GM23338 (cell line): ENCODE measurements at regions not wholly inside any gene's neighbourhood (a gene's known extent, or its start where the extent isn't known, plus 50 kb on each side); places are given as distances from the start of the nearest gene placed in this dataset.

Experiments used
- ATAC-seq: fragments of 200-7000 bp; cut with Tn5 transposase; 3 replicates; pipeline ENCODE4 v1.9.1; 2020
- DNase-seq: peaks from one replicate; pipeline ENCODE4 v3.0.0-alpha.2; 2015; ENCODE audit warnings: low spot score
- H2AFZ ChIP-seq: fragments of 200-600 bp; sonication (generic); 2 replicates; pipeline ENCODE4 v1.8.0; 2016; ENCODE audit warnings: antibody characterized with exemption, mild to moderate bottlenecking, moderate library complexity
- H3F3A ChIP-seq: fragments of 200-600 bp; sonication (generic); replicated peaks from 2 replicates; pipeline ENCODE4 v1.8.0; 2017; ENCODE audit warnings: antibody characterized with exemption, mixed run types, low read depth
- H3K27ac ChIP-seq: fragments of 200-600 bp; sonication (generic); 2 replicates; pipeline ENCODE4 v1.6.1; 2016; ENCODE audit warnings: low read depth
- H3K27me3 ChIP-seq: fragments of 200-600 bp; sonication (generic); 2 replicates; pipeline ENCODE4 v1.8.0; 2016; ENCODE audit warnings: mild to moderate bottlenecking, mixed run types, moderate library complexity; ENCODE audit not compliant: insufficient read depth
- H3K36me3 ChIP-seq: fragments of 200-600 bp; sonication (generic); 2 replicates; pipeline ENCODE4 v1.8.0; 2016; ENCODE audit warnings: mild to moderate bottlenecking; ENCODE audit not compliant: insufficient read depth
- H3K4me1 ChIP-seq: fragments of 200-600 bp; sonication (generic); 2 replicates; pipeline ENCODE4 v1.8.0; 2016; ENCODE audit warnings: mild to moderate bottlenecking, moderate library complexity; ENCODE audit not compliant: insufficient read depth
- H3K4me2 ChIP-seq: fragments of 200-600 bp; sonication (generic); 2 replicates; pipeline ENCODE4 v1.7.1; 2017; ENCODE audit warnings: mixed run types
- H3K4me3 ChIP-seq: fragments of 200-600 bp; sonication (generic); 2 replicates; pipeline ENCODE4 v1.6.1; 2016; ENCODE audit warnings: mixed run types
- H3K79me2 ChIP-seq: fragments of 200-600 bp; sonication (generic); replicated peaks from 2 replicates; pipeline ENCODE4 v1.8.0; 2017; ENCODE audit warnings: mild to moderate bottlenecking; ENCODE audit not compliant: insufficient read depth
- H3K9me2 ChIP-seq: fragments of 200-600 bp; sonication (generic); 2 replicates; pipeline ENCODE4 v1.8.0; 2017; ENCODE audit not compliant: insufficient read depth
- H4K20me1 ChIP-seq: fragments of 200-600 bp; sonication (generic); replicated peaks from 2 replicates; pipeline ENCODE4 v1.8.0; 2017; ENCODE audit warnings: mild to moderate bottlenecking; ENCODE audit not compliant: insufficient read depth
- H3K27ac Mint-ChIP-seq: 2 replicates; pipeline ENCODE4 v1.8.0; 2020; ENCODE audit warnings: inconsistent platforms, mild to moderate bottlenecking, moderate library complexity, mixed read lengths
- H3K27me3 Mint-ChIP-seq: 3 replicates; pipeline ENCODE4 v1.8.0; 2022; ENCODE audit warnings: low read depth, mild to moderate bottlenecking, moderate library complexity, mixed read lengths, inconsistent platforms; ENCODE audit not compliant: insufficient read depth, poor library complexity
- H3K36me3 Mint-ChIP-seq: 3 replicates; pipeline ENCODE4 v1.8.0; 2021; ENCODE audit warnings: low read depth, mild to moderate bottlenecking, inconsistent platforms, moderate library complexity, mixed read lengths
- H3K4me1 Mint-ChIP-seq: 3 replicates; pipeline ENCODE4 v1.8.0; 2020; ENCODE audit warnings: mild to moderate bottlenecking, inconsistent platforms, mixed read lengths
- H3K4me3 Mint-ChIP-seq: 3 replicates; pipeline ENCODE4 v1.8.0; 2021; ENCODE audit warnings: moderate library complexity, mild to moderate bottlenecking, inconsistent platforms, mixed read lengths
- H3K9me3 Mint-ChIP-seq: 3 replicates; pipeline ENCODE4 v1.8.0; 2020; ENCODE audit warnings: moderate library complexity, mild to moderate bottlenecking, inconsistent platforms, mixed read lengths
- CREB1 ChIP-seq: fragments of 250-450 bp; sonication (Bioruptor Pico); IDR thresholded peaks from 2 replicates; pipeline ENCODE4 v1.5.0; 2020; ENCODE audit warnings: low read depth, mild to moderate bottlenecking, moderate library complexity
- ETS1 ChIP-seq: IDR thresholded peaks from 2 replicates; pipeline ENCODE4 v1.6.1; 2016; ENCODE audit warnings: antibody characterized with exemption
- EZH2 ChIP-seq: fragments of 200-600 bp; sonication (generic); IDR thresholded peaks from one replicate; pipeline ENCODE4 v1.8.0; 2017; ENCODE audit warnings: antibody characterized with exemption, mild to moderate bottlenecking, low read depth; ENCODE audit not compliant: unreplicated experiment
- EZH2phosphoT487 ChIP-seq: fragments of 200-600 bp; sonication (generic); IDR thresholded peaks from one replicate; pipeline ENCODE4 v1.8.1; 2018; ENCODE audit warnings: antibody characterized with exemption; ENCODE audit not compliant: unreplicated experiment
- JUNB ChIP-seq: IDR thresholded peaks from one replicate; pipeline ENCODE4 v1.6.1; 2016; ENCODE audit warnings: antibody characterized with exemption; ENCODE audit not compliant: unreplicated experiment
- NANOG ChIP-seq: IDR thresholded peaks from 2 replicates; pipeline ENCODE4 v1.6.1; 2016; ENCODE audit warnings: antibody characterized with exemption, borderline replicate concordance
- POLR2AphosphoS5 ChIP-seq: IDR thresholded peaks from 2 replicates; pipeline ENCODE4 v1.6.1; 2016; ENCODE audit warnings: antibody characterized with exemption, low read depth
- REST ChIP-seq: IDR thresholded peaks from one replicate; pipeline ENCODE4 v1.6.1; 2018; ENCODE audit warnings: antibody characterized with exemption; ENCODE audit not compliant: unreplicated experiment
- STAT1 ChIP-seq: IDR thresholded peaks from one replicate; pipeline ENCODE4 v1.6.1; 2016; ENCODE audit warnings: antibody characterized with exemption; ENCODE audit not compliant: unreplicated experiment
- ZNF114 ChIP-seq: fragments of 250-450 bp; sonication (Bioruptor Pico); IDR thresholded peaks from 2 replicates; pipeline ENCODE4 v1.5.0; 2020; ENCODE audit warnings: mild to moderate bottlenecking, moderate library complexity
- ZNF331 ChIP-seq: fragments of 250-450 bp; sonication (Bioruptor Pico); IDR thresholded peaks from 2 replicates; pipeline ENCODE4 v1.5.0; 2020; ENCODE audit warnings: low read depth, mild to moderate bottlenecking, moderate library complexity
- ZNF462 ChIP-seq: fragments of 250-450 bp; sonication (Bioruptor Pico); IDR thresholded peaks from 2 replicates; pipeline ENCODE4 v1.5.0; 2020; ENCODE audit warnings: mild to moderate bottlenecking, moderate library complexity

GRCh38 chr1:14156543-14156942 is 441.9 kb upstream of the KAZN start:
- TF ChIP-seq ZNF331 (no peak), STAT1 (no peak), CREB1 (CRISPR knock-in tag) (no peak), EZH2phosphoT487 (no peak), ETS1 (no peak), POLR2AphosphoS5 (no peak), ZNF462 (CRISPR knock-in tag) (no peak), JUNB (no peak), ZNF114 (no peak), REST (no peak), EZH2 (no peak), NANOG (no peak)
- H3K4me2 ChIP-seq = no peak overlapping the region
- no peak overlapping the region for H3K4me3 ChIP-seq
- H3K27ac Mint-ChIP-seq = no peak overlapping the region
- peaks cover 6% of the 10 kb centered on the region for H3K9me2 ChIP-seq
- DNase-seq (no peak), ATAC-seq (no peak)
- H3K36me3 ChIP-seq = peaks cover 2% of the 10 kb centered on the region; the same call in 1 of the 2 replicates
- H3K27me3 ChIP-seq = no peaks in the 10 kb centered on the region
- H3K79me2 ChIP-seq = no peaks in the 10 kb centered on the region
- no peaks in the 10 kb centered on the region for H4K20me1 ChIP-seq
- H3F3A ChIP-seq = no peaks in the 10 kb centered on the region
- H3K9me3 Mint-ChIP-seq = peaks cover 20% of the 10 kb centered on the region
- no peak overlapping the region for H3K4me3 Mint-ChIP-seq
- no peak overlapping the region for H2AFZ ChIP-seq
- peaks cover 4% of the 10 kb centered on the region for H3K27me3 Mint-ChIP-seq
- H3K36me3 Mint-ChIP-seq = peaks cover 6% of the 10 kb centered on the region
- no peaks in the 10 kb centered on the region for H3K4me1 Mint-ChIP-seq
- H3K27ac ChIP-seq = no peak overlapping the region
- no peaks in the 10 kb centered on the region for H3K4me1 ChIP-seq
